GM18499 (cell line): ENCODE measurements at regions not wholly inside any gene's neighbourhood (a gene's known extent, or its start where the extent isn't known, plus 50 kb on each side); places are given as distances from the start of the nearest gene placed in this dataset.

Source experiments
- ATAC-seq: cut with Tn5 transposase; IDR thresholded peaks from one replicate; pipeline ENCODE4 v1.9.1; 2021; ENCODE audit warnings: moderate number of reproducible peaks; ENCODE audit not compliant: insufficient read depth, unreplicated experiment

DNA sequence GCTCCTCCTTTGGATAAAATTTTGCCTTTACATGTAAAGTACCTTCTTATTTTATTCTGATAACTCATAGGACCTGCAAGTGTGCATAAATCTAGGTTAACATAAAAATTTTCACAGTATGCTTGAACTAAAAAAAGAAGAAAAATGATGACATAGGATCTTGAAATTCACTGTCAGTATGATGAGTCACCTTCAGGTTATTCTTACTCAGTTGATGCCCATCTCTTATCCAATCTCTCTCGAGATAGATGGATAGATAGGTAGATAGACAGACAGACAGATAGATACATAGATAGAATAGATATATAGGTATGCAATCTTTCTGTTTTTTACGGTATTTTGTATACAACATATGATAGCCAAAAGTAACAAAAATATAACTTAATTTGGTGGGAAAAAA lies 485.5 kb downstream of the NAF1 start:
- no peak for ATAC-seq

- no peak for ATAC-seq
Measured at GRCh38 chr4:162675661-162676060, 491.0 kb downstream of the NAF1 start.

DNA sequence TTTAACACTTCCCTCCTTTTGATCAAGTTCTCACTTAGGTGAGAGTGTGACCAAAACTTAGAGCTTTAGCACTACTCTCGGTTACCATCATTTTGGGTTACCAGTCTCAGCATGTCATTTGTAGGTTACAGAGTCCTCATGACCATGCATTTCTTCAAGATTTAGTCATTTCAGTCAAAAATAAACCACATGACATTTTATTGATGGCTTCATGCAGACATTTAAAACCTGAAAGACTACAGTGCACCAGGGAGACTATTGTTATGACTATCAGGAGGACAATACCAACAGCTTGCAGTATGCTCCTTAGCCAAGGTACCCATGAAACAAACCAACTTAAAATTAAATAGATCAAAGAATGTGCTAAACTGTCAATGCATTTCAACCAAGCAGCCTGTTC lies 498.1 kb upstream of the FSTL5 start:
- ATAC-seq: no peak

DNA sequence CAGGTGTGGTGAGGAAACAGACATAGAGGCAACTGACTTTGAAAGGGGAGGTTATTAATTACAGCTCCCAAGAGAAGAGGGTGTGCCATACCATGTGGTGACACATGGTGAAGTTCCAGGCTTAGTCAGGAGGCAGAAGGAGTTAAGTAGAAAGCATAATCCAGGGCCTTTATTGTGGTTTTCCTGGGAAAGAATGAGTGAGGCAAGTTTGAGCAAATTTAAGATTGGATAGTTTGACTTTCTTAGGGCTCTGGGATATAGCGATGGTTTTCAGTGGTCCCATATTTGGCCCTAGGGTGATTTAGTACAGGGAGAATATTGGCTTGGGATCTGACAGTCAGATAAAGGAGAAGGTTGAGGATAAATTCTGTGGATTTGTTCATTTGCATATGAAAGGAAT lies 495.9 kb upstream of the FSTL5 start:
- no peak for ATAC-seq

DNA sequence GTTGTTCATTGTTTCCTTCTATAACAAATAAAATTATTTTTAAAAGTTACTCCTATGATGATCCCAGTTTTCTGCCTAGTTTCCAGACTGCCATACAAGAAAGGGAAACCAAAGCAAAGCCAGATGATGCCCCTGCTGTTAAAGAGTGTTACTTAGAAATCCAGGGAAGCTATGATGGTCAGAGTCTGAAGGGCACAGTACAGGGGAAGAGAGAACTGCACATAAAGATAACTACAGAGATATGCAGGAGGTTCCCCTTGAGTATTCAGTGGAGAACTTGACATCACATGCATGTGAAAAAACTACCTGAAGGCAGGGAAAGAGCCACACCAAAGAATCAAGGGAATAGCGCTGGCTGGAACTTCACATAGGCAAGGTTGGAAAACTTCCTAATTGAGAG lies 494.2 kb upstream of the FSTL5 start:
- no peak for ATAC-seq

DNA sequence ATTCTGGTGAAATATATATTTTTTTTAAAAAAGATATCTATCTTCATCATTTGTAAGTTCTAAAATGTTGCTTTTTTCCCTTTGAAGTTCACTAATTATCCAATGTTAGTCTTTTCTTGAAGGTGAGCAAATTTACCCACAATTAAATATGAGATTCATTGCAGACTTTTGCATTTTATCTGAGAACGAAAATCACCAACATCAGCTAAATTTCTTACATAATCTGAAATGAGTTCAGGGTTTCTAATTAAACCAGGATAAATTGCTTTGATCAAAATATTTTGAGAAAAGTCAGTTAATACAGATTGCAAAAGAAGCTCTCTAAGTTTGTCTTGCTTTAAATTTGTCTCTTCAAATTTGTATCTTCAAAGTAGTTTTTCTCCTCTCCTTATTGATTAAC lies 486.4 kb upstream of the FSTL5 start:
- no peak for ATAC-seq

- ATAC-seq: no peak
Measured at GRCh38 chr4:162645381-162645780, 481.6 kb upstream of the FSTL5 start.

DNA sequence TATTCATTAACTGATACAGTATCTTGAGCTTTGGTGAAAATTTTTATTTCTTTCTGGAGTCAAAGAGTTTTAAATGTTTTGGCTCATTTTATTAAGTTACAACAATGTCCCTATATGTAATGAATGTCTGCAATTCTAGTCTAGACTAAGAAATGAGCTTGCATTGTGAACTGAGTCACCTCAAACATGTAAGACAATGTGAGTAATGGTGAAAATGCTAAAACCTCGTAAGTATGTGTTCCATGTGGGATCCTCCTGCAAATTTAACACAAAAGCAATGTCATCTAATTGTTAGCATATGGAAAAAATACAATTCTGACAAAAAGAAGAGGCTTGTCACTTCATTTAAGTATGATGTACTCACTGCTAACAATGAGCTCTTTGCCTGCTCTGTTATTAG lies 480.5 kb upstream of the FSTL5 start:
- no peak for ATAC-seq

DNA sequence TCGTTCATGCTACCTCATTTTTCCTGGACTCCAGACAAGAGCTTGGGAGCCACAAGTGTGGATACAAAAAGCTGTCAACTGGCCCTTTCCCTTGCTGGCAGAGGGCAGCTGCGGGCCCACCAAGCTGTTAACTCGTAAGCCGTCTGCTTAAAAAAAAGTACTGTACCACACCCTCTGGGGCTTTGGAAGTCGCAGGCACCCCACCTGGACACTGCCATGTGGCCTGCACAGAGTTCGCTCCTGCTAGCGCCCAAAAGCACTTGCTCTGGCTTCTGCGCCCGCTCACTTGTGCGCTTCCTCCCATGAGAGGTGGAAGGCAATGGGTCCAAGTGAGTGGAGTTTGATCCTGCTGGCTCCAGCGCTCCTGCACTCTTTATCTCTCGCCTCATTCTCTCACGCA lies 476.4 kb upstream of the FSTL5 start:
- ATAC-seq: no peak

- ATAC-seq: no peak
Measured at GRCh38 chr4:162634390-162634789, 470.6 kb upstream of the FSTL5 start.

- ATAC-seq: no peak
Measured at GRCh38 chr4:162622664-162623063, 458.9 kb upstream of the FSTL5 start.

DNA sequence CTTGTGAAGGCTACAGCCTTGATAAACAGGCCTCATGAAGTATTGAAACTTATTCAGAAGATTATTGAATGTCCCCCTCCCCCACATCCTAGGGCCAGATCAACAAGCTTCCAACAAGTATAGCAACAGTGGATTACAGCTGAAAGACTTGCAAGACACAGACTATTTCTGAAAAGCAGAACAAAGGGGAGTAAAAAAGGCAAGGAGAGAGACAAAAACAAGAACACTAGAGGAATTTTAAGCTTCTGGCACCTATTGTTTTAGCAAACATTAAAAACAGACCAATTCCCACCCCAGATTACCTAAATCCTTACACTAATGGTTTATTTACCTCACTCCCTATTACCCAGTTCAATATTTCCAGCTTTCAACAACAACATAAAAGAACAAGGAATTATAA lies 446.3 kb upstream of the FSTL5 start:
- no peak for ATAC-seq

- ATAC-seq: no peak
Measured at GRCh38 chr4:162586266-162586665, 422.5 kb upstream of the FSTL5 start.

GRCh38 chr4:162582180-162582579 lies 418.4 kb upstream of the FSTL5 start:
- ATAC-seq: no peak

GRCh38 chr4:162565730-162566129 lies 401.9 kb upstream of the FSTL5 start:
- ATAC-seq: no peak

DNA sequence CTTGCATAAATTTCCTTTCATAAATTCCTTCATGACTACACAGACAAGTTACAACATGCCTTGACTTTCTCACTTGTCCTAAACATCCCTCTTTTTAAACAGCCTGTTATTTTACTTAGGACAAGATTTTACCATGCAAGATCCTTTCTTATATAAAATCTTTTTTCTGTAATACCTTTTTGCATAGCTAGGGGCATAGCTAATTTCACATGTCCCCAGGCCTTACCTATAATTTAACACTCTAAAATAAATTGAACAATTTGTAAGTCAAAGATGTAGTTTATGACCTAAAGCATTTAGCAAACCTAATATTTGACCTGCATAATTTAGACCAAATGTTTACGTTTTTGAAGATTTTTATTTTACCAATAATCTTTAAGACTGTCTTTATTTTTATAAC lies 396.3 kb upstream of the FSTL5 start:
- ATAC-seq: no peak

DNA sequence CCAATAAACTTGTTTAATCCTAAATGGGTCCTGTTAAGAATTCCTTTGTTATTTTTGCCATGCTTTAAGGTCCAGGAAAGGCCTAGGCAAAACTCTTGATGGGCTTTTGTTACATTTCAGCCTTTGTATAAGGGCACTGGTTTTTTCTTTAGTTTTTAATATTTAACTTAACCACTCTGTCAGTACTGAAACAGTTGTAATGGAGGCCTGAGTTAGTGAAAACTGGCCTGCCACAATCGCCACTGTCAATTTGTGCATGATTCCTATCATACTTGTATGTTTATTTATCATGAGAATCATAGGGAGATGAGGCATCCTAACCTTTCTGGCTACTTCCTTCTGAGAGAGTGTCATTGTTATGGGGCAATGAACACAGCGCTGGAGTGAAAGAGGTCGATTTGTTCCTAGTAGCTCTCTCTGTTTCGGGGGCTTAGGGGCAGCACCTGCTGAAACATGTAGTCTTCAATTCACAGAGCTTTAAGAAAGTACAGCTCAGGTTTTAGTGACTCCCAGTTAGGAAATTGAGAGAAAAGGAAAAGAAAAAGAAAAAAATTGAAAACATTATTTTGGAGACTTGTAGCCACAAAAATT lies 393.8 kb upstream of the FSTL5 start:
- ATAC-seq: no peak

GRCh38 chr4:162535121-162535520 lies 371.3 kb upstream of the FSTL5 start:
- no peak for ATAC-seq

DNA sequence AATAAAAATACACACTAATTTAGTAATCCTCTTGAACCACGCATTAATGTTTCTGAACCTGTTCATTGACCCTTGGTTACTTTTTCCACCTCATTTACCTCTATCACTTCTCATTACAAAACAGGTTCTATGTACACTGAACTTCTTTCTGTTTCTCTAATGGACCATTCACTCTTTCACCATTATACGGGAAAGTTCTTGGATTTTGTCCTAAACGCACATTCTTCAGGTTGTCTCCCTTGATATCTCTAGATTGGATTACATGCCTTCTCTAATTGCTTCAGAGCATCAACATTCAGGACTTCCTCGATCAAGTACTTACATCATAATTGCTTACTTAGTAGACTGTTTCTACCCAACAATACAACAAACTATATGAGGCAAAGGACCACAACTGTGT lies 359.4 kb upstream of the FSTL5 start:
- no peak for ATAC-seq

DNA sequence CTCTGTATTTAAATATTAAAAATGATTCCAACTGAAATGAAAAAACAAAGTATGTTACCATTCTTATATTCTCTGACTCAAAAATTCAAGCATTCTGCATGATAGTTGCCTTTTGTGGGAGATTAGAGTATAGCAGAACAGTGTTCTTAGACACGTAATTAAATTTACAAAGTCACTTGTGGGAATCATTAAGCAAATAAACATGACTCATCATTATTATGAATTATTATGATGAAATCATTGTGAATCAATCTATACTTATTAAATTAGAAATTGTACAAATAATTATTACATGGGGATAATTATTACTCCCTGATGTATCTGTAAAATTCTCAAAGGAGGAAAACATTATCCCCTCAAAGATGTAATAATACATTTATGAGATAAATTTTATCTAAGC lies 358.9 kb upstream of the FSTL5 start:
- no peak for ATAC-seq

DNA sequence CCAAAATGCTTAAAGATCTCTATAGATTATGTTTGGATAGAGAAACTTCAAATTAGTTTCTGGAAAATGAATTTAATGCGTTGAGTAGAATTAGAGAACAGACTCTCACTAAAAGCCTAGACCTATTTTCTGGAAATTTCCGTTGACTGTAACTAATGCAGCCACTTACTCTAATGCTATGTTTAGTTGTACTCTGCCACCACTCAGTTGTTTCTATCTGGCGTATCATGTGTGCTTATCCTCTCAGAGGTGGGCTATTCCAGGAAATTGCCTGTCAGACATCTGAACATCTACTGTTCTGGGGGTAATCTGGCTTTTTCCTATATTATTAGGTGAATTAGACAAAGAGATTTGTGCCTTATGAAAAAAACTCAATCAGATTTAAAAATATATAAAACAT lies 347.1 kb upstream of the FSTL5 start:
- no peak for ATAC-seq

GRCh38 chr4:162510115-162510514 lies 346.3 kb upstream of the FSTL5 start:
- no peak for ATAC-seq

DNA sequence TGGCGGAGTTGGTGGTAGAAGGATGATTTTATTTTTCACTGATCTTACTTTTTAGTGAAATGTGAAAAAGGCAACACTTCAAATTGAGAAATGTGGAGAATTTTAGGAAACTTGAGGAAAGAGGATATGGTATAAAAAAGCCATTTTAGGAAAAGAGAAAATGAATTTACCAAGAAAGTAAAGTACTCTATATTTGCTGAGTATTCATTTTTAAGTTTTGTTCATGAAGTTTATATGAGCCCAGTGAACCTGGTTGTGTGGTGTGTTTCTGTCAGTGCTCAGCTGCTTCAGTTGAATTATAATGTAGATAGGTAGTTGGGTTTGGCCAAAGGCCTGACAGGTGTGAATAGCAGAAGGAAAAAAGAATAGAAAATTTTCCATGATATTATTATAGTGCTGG lies 345.5 kb upstream of the FSTL5 start:
- no peak for ATAC-seq
